GM19452 (cell line): ENCODE measurements at regions not wholly inside any gene's neighbourhood (a gene's known extent, or its start where the extent isn't known, plus 50 kb on each side); places are given as distances from the start of the nearest gene placed in this dataset.
"Not testable (repeated sequence)": the region's sequence is repeated elsewhere in the genome, so short reads cannot be mapped to it uniquely, and the experiment has no call there.

Experiments
- ATAC-seq: cut with Tn5 transposase; IDR thresholded peaks from one replicate; pipeline ENCODE4 v1.9.1; 2021; ENCODE audit not compliant: unreplicated experiment

GRCh38 chr13:65964672-65965071 is 1265.5 kb downstream of the PCDH9 start:
- no peak for ATAC-seq

DNA sequence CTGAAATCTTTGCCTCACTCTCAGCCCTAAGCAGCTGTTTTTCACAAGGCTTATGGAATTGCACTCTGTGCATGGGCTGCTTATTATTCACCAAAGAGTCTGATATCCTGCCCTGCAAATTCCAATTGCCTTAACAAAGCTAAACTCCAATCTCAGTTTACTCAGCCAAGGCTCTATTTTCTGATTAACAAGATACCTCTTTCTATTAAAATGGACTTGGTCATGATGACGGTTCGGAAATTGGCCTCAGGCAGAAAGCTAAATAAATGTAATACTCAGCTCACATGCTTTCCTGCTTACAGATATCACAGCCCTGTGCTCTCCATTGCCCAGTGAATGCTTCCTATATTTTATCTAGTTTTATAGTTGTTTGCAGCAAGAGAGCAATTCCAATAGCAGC is 1270.8 kb downstream of the PCDH9 start:
- no peak for ATAC-seq

GRCh38 chr13:65946387-65946786 is 1283.7 kb downstream of the PCDH9 start:
- no peak for ATAC-seq

DNA sequence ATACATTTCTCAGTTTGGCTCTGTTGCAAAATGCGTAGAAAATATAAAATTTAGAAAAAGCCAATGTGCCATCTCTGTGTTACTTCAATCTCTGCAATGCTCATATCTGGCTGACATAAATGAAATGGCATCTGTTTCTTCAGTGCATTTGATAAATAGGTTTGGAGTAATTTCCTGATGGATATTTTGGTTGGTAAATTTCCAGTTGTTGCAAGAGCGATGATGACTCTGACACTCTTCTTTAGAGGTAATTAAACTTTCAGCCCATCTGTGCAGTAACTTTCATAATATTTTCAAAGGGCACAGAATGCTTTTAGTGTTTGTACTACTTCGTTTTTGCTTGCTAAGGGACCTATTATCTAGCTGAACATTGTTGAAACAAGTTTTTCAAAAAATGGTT is 1286.4 kb downstream of the PCDH9 start:
- ATAC-seq, result no peak

GRCh38 chr13:65943024-65943423 is 1287.1 kb downstream of the PCDH9 start:
- ATAC-seq, result no peak

- ATAC-seq, result no peak
These were observed 1289.4 kb downstream of the PCDH9 start for GRCh38 chr13:65940720-65941119.

- no peak for ATAC-seq
These were observed 1292.9 kb downstream of the PCDH9 start for GRCh38 chr13:65937251-65937650.

DNA sequence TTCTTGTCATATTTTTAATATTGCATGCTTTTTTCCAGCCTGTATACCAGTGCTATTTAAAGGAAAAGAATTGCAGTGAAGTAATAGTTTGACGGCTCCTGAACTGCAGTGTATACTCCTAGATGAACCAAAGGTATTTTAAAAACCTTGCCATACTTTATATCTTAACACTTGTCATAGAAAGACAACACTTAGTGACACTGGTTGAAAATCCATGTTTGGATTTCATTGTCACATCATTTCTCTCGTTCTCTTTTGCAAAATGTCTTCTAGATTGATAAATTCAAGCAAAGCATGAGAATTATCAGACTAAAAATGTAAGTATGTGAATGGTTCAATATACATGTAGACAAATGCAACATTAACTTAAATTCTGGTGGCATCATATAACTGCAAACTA is 1293.9 kb downstream of the PCDH9 start:
- ATAC-seq, result no peak

GRCh38 chr13:65932587-65933239 is 1297.4 kb downstream of the PCDH9 start:
- ATAC-seq, result no peak

DNA sequence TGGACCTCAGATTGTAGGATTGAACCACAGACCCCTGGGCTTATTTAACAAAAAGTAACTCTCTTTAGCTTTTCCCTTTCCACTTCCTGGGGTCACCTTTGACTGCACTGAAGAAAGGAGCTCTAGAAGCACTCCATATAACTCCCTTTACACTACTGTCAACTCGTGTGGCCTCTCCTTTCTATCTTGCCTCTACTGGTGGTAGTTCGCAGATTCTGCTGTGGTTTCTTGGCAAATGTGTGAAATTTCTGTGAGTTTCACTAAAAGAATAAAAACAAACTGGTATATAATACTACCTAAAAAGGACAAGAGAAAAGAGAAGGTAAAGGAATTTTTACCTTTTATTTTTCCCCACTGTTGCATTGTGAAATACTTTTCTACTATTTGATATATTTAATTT is 1298.1 kb downstream of the PCDH9 start:
- ATAC-seq, result no peak

DNA sequence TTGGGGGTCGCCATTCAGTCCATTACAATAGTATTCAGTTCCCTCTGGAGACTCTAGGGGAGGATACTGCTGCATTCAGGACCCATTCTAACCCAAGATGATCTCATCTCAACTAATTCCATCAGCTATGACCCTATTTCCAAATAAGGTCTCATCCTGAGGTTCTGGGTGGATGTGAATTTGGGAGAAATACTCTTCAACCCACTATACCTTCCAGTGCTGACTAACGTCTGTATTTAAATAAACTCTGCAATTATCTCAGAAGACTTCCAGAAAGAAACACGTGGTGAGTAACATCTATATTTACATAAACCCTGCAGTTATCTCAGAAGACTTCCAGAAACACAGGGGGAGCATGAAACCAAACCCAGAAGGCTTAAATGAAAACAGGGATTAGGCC is 1300.7 kb downstream of the PCDH9 start:
- no peak for ATAC-seq

- peak; percentile 70 for ATAC-seq
These were observed 1303.4 kb downstream of the PCDH9 start for GRCh38 chr13:65926750-65927171.

- ATAC-seq, result not testable (repeated sequence)
These were observed 1307.3 kb downstream of the PCDH9 start for GRCh38 chr13:65922846-65923245.

DNA sequence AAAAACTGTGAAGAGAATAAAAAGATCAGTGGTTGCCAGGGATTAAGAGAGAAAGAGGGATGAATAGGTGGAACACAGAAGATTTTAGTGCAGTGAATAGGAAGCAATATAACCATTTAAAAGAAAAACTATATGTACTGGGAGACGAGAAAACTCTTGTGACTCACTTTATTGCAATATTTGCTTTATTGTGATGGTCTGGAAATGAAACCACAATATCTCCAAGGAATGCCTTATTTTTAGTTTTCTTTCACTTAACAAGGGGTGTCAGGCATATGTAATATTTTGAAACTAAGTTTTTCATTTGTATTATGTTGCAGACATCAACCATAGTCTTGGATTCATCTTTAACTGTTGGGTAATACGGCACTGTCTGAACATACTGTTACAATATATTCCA is 1308.2 kb downstream of the PCDH9 start:
- ATAC-seq, result no peak

GRCh38 chr13:65917731-65918130 is 1312.4 kb downstream of the PCDH9 start:
- no peak for ATAC-seq

DNA sequence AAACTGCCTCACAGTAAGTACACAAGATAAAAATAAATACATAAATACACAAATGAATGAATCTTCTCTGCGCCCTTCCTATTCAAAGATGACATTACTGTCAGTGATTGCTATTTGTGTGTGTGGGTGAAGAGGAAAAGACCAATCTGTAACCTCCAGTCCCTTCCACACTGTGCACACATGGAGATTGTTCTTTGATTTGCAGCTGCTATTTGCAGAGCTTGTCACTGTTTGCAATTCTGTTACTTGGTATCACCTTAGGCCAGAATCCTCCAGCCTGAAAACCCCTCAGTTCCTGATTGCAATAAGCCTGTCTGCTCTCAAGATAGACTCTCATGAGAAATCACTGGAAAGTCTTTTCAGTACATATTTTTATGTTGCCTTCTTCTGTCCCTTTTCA is 1314.9 kb downstream of the PCDH9 start:
- no peak for ATAC-seq

DNA sequence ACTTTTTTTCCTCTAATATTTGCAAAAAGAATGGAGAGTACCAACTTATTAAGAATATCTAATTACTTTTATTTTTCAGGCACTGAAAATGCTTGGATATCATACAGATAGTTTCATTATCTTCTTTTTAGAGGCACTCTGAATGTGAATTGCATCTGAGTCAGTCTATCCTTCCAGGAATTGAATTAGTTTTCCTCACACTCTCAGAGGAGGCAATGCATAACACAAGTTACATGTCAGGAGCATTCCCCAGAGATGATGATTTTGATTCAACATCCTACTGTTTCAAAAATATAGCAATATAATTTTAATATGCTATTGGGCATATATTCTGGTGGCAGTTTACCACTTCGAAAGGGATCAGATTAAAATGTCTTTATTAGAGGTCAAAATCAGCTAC is 1315.4 kb downstream of the PCDH9 start:
- ATAC-seq, result no peak

DNA sequence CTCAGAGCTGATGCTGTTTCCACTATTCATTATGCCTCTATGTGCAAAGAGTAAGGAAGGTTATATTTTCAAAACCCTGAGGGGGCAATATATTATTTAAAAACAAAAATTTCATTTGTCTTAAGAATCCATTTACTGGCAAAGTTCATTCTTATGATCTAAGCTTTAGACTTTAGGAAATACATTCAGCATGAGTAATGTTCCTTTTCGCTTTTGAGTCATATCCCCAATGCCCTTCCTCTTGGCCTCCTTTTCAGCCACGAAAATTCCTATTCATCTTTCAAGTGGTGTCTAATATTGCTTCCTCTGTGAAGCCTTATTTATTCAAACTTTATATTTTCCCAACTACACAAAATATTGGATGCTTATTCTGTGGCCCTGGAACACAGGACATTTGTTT is 1317.0 kb downstream of the PCDH9 start:
- ATAC-seq, result no peak

GRCh38 chr13:65912516-65912915 is 1317.6 kb downstream of the PCDH9 start:
- ATAC-seq, result no peak

GRCh38 chr13:65911546-65912193 is 1318.5 kb downstream of the PCDH9 start:
- ATAC-seq, result no peak

- no peak for ATAC-seq
These were observed 1320.6 kb downstream of the PCDH9 start for GRCh38 chr13:65909501-65909900.

DNA sequence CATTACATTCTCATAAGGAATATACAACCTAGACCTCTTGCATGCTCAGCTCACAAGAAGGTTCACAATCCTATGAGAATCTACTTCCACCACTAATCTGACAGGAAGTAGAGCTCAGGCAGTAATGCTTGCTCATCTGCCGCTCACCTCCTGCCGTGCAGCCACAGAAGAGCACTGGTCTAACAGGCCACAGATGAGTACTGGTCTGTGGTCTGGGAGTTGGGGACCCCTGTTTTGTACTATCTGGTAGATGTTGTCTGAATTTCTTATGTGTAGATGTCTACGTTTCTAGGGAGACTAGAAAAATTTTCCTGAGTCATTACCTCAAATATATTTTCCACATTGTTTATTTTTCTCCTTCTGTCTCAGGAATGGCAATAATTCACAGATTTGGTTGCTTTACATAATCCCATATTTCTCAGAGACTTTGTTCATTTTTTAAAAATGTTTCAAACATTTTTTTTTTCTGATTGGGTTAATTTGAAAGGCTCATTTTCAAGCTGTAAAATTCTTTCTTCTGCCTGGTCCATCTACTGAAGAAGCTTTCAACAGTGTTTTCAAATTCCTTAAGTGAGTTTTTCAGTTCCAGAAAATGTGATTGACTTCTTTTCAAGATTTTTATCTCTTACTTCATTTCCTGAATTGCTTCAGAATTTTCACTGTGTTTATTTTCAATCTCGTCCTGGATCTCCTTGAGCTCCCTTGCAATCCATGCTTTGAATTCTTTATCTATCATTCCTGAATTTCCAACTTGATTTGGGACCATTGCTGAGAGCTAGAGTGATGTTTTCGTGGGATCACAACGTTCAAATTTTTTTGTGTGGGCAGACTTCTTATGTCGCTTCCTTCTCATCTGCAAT is 1322.2 kb downstream of the PCDH9 start:
- ATAC-seq, result no peak
